ENCODE measurements at regions not wholly inside any gene's neighbourhood (a gene's known extent, or its start where the extent isn't known, plus 50 kb on each side); places are given as distances from the start of the nearest gene placed in this dataset.

GRCh38 chr6:27020553-27020880, 227.0 kb upstream of the PRSS16 start:
- H3K36me3 Mint-ChIP-seq (ENCODE audit: low read depth, unreplicated experiment) = no peaks in the 10 kb centered on the region
- Histone ChIP-seq H4K20me1 (ENCODE audit: insufficient read depth, low read length) (no peaks in the 10 kb centered on the region), H2AFZ (ENCODE audit: low read depth, low read length) (peak overlapping the region; percentile 95), H3K9ac (ENCODE audit: low read length) (peak overlapping the region; percentile 80), H3K79me2 (ENCODE audit: insufficient read depth, low read length) (no peaks in the 10 kb centered on the region), H3K27me3 (ENCODE audit: insufficient read depth, low read length) (no peaks in the 10 kb centered on the region), H3K36me3 (ENCODE audit: insufficient read depth, low read length) (no peaks in the 10 kb centered on the region), H3K27ac (ENCODE audit: low read depth, low read length) (no peak overlapping the region), H3K4me2 (ENCODE audit: low read length) (peak overlapping the region; percentile 84), H3K9me3 (ENCODE audit: insufficient read depth, low read depth, low read length) (no peaks in the 10 kb centered on the region), H3K4me3 (ENCODE audit: insufficient read depth, low read depth, low read length) (peak overlapping the region; percentile 75), H3K4me1 (ENCODE audit: insufficient read depth, low read length) (no peaks in the 10 kb centered on the region)
- FAIRE-seq (no peak), DNase-seq (ENCODE audit: low read depth) (no peak)
- TF ChIP-seq EZH2 (IDR thresholded peaks at IDR 0.05; ENCODE audit: insufficient read depth, low read length) (no peak), CTCF (IDR thresholded peaks at IDR 0.05; ENCODE audit: insufficient read depth, low read depth, low read length) (no peak)
- no peaks in the 10 kb centered on the region for H3K9me3 Mint-ChIP-seq (ENCODE audit: unreplicated experiment)
- peak overlapping the region; percentile 96 for H3K27ac Mint-ChIP-seq (ENCODE audit: unreplicated experiment)
- no peaks in the 10 kb centered on the region for H3K27me3 Mint-ChIP-seq (ENCODE audit: low read depth, unreplicated experiment)
- peak overlapping the region; percentile 94 for H3K4me3 Mint-ChIP-seq (ENCODE audit: unreplicated experiment)
- peaks cover 7% of the 10 kb centered on the region for H3K4me1 Mint-ChIP-seq (ENCODE audit: low read depth, unreplicated experiment)

- Histone ChIP-seq H3K79me2 (ENCODE audit: insufficient read depth, low read length) (no peaks in the 10 kb centered on the region), H3K4me3 (ENCODE audit: insufficient read depth, low read depth, low read length) (no peak overlapping the region), H3K9me3 (ENCODE audit: insufficient read depth, low read depth, low read length) (no peaks in the 10 kb centered on the region), H3K27ac (ENCODE audit: low read depth, low read length) (no peak overlapping the region), H3K27me3 (ENCODE audit: insufficient read depth, low read length) (no peaks in the 10 kb centered on the region), H3K9ac (ENCODE audit: low read length) (no peak overlapping the region), H4K20me1 (ENCODE audit: insufficient read depth, low read length) (no peaks in the 10 kb centered on the region), H3K4me2 (ENCODE audit: low read length) (no peak overlapping the region), H2AFZ (ENCODE audit: low read depth, low read length) (no peak overlapping the region), H3K4me1 (ENCODE audit: insufficient read depth, low read length) (no peaks in the 10 kb centered on the region), H3K36me3 (ENCODE audit: insufficient read depth, low read length) (no peaks in the 10 kb centered on the region)
- peaks cover 7% of the 10 kb centered on the region for H3K4me1 Mint-ChIP-seq (ENCODE audit: low read depth, unreplicated experiment)
- H3K27me3 Mint-ChIP-seq (ENCODE audit: low read depth, unreplicated experiment) = no peaks in the 10 kb centered on the region
- H3K36me3 Mint-ChIP-seq (ENCODE audit: low read depth, unreplicated experiment) = no peaks in the 10 kb centered on the region
- TF ChIP-seq CTCF (IDR thresholded peaks at IDR 0.05; ENCODE audit: insufficient read depth, low read depth, low read length) (no peak), EZH2 (IDR thresholded peaks at IDR 0.05; ENCODE audit: insufficient read depth, low read length) (no peak)
- H3K9me3 Mint-ChIP-seq (ENCODE audit: unreplicated experiment) = no peaks in the 10 kb centered on the region
- DNase-seq (ENCODE audit: low read depth) (no peak), FAIRE-seq (no peak)
- no peak overlapping the region for H3K4me3 Mint-ChIP-seq (ENCODE audit: unreplicated experiment)
- no peak overlapping the region for H3K27ac Mint-ChIP-seq (ENCODE audit: unreplicated experiment)
These were observed 223.8 kb upstream of the PRSS16 start for GRCh38 chr6:27023664-27024063.

GRCh38 chr6:27025351-27025750, 222.2 kb upstream of the PRSS16 start:
- H3K27me3 ChIP-seq (ENCODE audit: insufficient read depth, low read length) = no peaks in the 10 kb centered on the region
- no peaks in the 10 kb centered on the region for H3K9me3 Mint-ChIP-seq (ENCODE audit: unreplicated experiment)
- H3K36me3 Mint-ChIP-seq (ENCODE audit: low read depth, unreplicated experiment) = no peaks in the 10 kb centered on the region
- H3K9me3 ChIP-seq (ENCODE audit: insufficient read depth, low read depth, low read length) = no peaks in the 10 kb centered on the region
- no peak overlapping the region for H3K9ac ChIP-seq (ENCODE audit: low read length)
- no peaks in the 10 kb centered on the region for H3K27me3 Mint-ChIP-seq (ENCODE audit: low read depth, unreplicated experiment)
- no peaks in the 10 kb centered on the region for H4K20me1 ChIP-seq (ENCODE audit: insufficient read depth, low read length)
- DNase-seq (ENCODE audit: low read depth) (no peak), FAIRE-seq (no peak)
- no peak overlapping the region for H3K4me3 ChIP-seq (ENCODE audit: insufficient read depth, low read depth, low read length)
- no peak overlapping the region for H3K27ac ChIP-seq (ENCODE audit: low read depth, low read length)
- no peaks in the 10 kb centered on the region for H3K36me3 ChIP-seq (ENCODE audit: insufficient read depth, low read length)
- no peak overlapping the region for H3K4me3 Mint-ChIP-seq (ENCODE audit: unreplicated experiment)
- H3K79me2 ChIP-seq (ENCODE audit: insufficient read depth, low read length) = no peaks in the 10 kb centered on the region
- peaks cover 4% of the 10 kb centered on the region for H3K4me1 Mint-ChIP-seq (ENCODE audit: low read depth, unreplicated experiment)
- no peak overlapping the region for H3K27ac Mint-ChIP-seq (ENCODE audit: unreplicated experiment)
- no peak overlapping the region for H3K4me2 ChIP-seq (ENCODE audit: low read length)
- no peak overlapping the region for H2AFZ ChIP-seq (ENCODE audit: low read depth, low read length)
- no peak for TF ChIP-seq EZH2 (IDR thresholded peaks at IDR 0.05; ENCODE audit: insufficient read depth, low read length)
- no peaks in the 10 kb centered on the region for H3K4me1 ChIP-seq (ENCODE audit: insufficient read depth, low read length)

Measured in astrocyte (in vitro differentiated cells and primary cell).